ENCODE measurements at regions not wholly inside any gene's neighbourhood (a gene's known extent, or its start where the extent isn't known, plus 50 kb on each side); places are given as distances from the start of the nearest gene placed in this dataset.

DNA sequence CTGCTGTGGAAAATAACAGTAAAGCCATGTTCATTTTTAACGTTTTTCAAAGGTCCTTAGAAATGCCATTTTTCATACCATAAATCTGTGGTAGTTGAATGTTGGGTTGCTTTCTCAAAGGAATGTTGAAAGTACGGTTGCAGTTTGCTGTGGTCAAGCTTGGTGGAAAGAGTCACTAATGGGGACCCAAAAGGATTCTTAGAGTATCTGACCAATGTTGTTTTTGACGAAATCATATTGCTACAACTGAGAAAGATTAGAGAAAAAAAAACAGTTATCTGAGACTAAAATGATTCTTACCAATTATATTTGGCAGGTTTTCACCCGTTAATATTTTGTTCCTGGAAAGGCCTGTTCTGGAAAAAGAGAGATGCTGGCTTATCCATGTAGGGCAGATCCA, 439.5 kb upstream of the ETAA1 start:
- Histone ChIP-seq H3K9me3 (ENCODE audit: control insufficient read depth, insufficient read depth, low read length) (no peaks in the 10 kb centered on the region), H3K4me3 (ENCODE audit: low read length) (no peak overlapping the region), H3K36me3 (ENCODE audit: control insufficient read depth, insufficient read depth, low read length) (no peaks in the 10 kb centered on the region), H3K4me1 (ENCODE audit: control insufficient read depth, insufficient read depth, low read length) (no peaks in the 10 kb centered on the region), H3K27ac (ENCODE audit: low read length) (no peak overlapping the region), H3K27me3 (ENCODE audit: control insufficient read depth, insufficient read depth, low read length) (no peaks in the 10 kb centered on the region)
- WGBS (ENCODE audit: insufficient coverage), result 82% methylated on average over 2 of the region's 4 CpGs
- intact Hi-C loops (cut with micrococcal nuclease), result no loop called here
- no peaks in the 10 kb centered on the region for H3K36me3 Mint-ChIP-seq
- TF ChIP-seq, protein P1, sequence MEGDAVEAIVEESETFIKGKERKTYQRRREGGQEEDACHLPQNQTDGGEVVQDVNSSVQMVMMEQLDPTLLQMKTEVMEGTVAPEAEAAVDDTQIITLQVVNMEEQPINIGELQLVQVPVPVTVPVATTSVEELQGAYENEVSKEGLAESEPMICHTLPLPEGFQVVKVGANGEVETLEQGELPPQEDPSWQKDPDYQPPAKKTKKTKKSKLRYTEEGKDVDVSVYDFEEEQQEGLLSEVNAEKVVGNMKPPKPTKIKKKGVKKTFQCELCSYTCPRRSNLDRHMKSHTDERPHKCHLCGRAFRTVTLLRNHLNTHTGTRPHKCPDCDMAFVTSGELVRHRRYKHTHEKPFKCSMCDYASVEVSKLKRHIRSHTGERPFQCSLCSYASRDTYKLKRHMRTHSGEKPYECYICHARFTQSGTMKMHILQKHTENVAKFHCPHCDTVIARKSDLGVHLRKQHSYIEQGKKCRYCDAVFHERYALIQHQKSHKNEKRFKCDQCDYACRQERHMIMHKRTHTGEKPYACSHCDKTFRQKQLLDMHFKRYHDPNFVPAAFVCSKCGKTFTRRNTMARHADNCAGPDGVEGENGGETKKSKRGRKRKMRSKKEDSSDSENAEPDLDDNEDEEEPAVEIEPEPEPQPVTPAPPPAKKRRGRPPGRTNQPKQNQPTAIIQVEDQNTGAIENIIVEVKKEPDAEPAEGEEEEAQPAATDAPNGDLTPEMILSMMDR (IDR thresholded peaks at IDR 0.05), result no peak
- no peak for ATAC-seq
- no peaks in the 10 kb centered on the region for H3K9me3 Mint-ChIP-seq
- H3K4me1 Mint-ChIP-seq, result no peaks in the 10 kb centered on the region
- no peak overlapping the region for H3K4me3 Mint-ChIP-seq
- no peak for DNase-seq
- no peak overlapping the region for H3K27ac Mint-ChIP-seq
- H3K27me3 Mint-ChIP-seq (ENCODE audit: low read depth in 2 of 2), result no peaks in the 10 kb centered on the region

GRCh38 chr2:66960161-66960560, 437.0 kb upstream of the ETAA1 start:
- Mint-ChIP-seq H3K9me3 (no peaks in the 10 kb centered on the region), H3K27me3 (ENCODE audit: low read depth in 2 of 2) (no peaks in the 10 kb centered on the region), H3K4me3 (no peak overlapping the region), H3K27ac (no peak overlapping the region), H3K36me3 (no peaks in the 10 kb centered on the region), H3K4me1 (no peaks in the 10 kb centered on the region)
- TF ChIP-seq, protein P1 (IDR thresholded peaks at IDR 0.05), result no peak
- Histone ChIP-seq H3K27ac (ENCODE audit: low read length) (no peak overlapping the region), H3K4me1 (ENCODE audit: control insufficient read depth, insufficient read depth, low read length) (no peaks in the 10 kb centered on the region), H3K9me3 (ENCODE audit: control insufficient read depth, insufficient read depth, low read length) (no peaks in the 10 kb centered on the region), H3K36me3 (ENCODE audit: control insufficient read depth, insufficient read depth, low read length) (no peaks in the 10 kb centered on the region), H3K27me3 (ENCODE audit: control insufficient read depth, insufficient read depth, low read length) (no peaks in the 10 kb centered on the region), H3K4me3 (ENCODE audit: low read length) (no peak overlapping the region)
- 81% methylated on average over 6 of the region's 7 CpGs for WGBS (ENCODE audit: insufficient coverage)
- DNase-seq, result no peak
- ATAC-seq, result no peak
- intact Hi-C loops (cut with micrococcal nuclease), result no loop called here

DNA sequence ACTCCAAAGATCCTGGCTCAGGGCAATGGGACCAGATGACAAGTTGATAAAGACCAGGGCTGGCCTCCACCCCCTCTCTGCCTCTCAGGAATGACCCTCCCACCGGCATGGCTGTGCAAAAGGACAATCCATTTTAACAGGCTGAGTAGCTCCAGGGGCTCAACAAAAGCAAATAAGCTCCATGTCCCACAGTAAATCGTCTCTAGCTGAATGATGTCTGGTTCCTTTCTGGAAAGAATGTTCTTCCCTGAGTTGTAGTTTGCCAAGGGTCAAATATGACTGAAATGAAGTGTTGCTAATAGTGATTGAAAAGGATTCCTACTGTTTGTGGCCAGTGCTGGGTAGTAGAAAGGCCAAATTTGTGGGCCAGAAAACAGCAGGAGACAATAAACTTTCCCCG, 434.4 kb upstream of the ETAA1 start:
- H3K27ac Mint-ChIP-seq, result no peak overlapping the region
- DNase-seq (no peak), ATAC-seq (no peak)
- Histone ChIP-seq H3K4me3 (ENCODE audit: low read length) (no peak overlapping the region), H3K27ac (ENCODE audit: low read length) (no peak overlapping the region), H3K9me3 (ENCODE audit: control insufficient read depth, insufficient read depth, low read length) (no peaks in the 10 kb centered on the region), H3K36me3 (ENCODE audit: control insufficient read depth, insufficient read depth, low read length) (no peaks in the 10 kb centered on the region), H3K27me3 (ENCODE audit: control insufficient read depth, insufficient read depth, low read length) (no peaks in the 10 kb centered on the region), H3K4me1 (ENCODE audit: control insufficient read depth, insufficient read depth, low read length) (no peaks in the 10 kb centered on the region)
- TF ChIP-seq, protein P1 (IDR thresholded peaks at IDR 0.05), result no peak
- no peaks in the 10 kb centered on the region for H3K4me1 Mint-ChIP-seq
- H3K27me3 Mint-ChIP-seq (ENCODE audit: low read depth in 2 of 2), result no peaks in the 10 kb centered on the region
- H3K4me3 Mint-ChIP-seq, result no peak overlapping the region
- no peaks in the 10 kb centered on the region for H3K36me3 Mint-ChIP-seq
- intact Hi-C loops (cut with micrococcal nuclease), result no loop called here
- 64% methylated on average over 2 of the region's 3 CpGs for WGBS (ENCODE audit: insufficient coverage)
- H3K9me3 Mint-ChIP-seq, result no peaks in the 10 kb centered on the region

DNA sequence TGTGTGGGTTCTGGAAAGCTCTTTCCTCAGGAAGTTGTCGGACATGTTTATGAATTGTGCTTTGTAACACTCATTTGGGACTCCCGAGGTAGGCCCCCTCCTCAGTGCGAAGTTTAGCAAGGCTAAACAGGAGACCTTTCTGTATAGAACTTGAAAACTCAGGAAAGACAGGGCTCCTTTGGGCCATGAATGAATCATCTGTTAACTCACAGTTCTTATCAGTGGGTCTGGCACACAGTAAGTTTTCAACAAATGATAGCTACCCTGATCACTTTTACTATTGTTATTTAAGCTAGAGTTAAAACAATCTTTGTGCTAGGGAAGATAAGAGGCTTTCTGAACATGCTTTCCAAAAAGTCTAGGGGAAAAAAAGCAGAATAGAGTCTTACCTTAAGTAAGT, 430.5 kb upstream of the ETAA1 start:
- no peak overlapping the region for H3K27ac Mint-ChIP-seq
- no peaks in the 10 kb centered on the region for H3K36me3 Mint-ChIP-seq
- no peak overlapping the region for H3K4me3 ChIP-seq (ENCODE audit: low read length)
- TF ChIP-seq, protein P1 (IDR thresholded peaks at IDR 0.05), result no peak
- H3K36me3 ChIP-seq (ENCODE audit: control insufficient read depth, insufficient read depth, low read length), result no peaks in the 10 kb centered on the region
- 85% methylated on average over 3 of the region's 3 CpGs for WGBS (ENCODE audit: insufficient coverage)
- intact Hi-C loops (cut with micrococcal nuclease), result no loop called here
- H3K9me3 Mint-ChIP-seq, result no peaks in the 10 kb centered on the region
- H3K27me3 Mint-ChIP-seq (ENCODE audit: low read depth in 2 of 2), result no peaks in the 10 kb centered on the region
- no peaks in the 10 kb centered on the region for H3K4me1 ChIP-seq (ENCODE audit: control insufficient read depth, insufficient read depth, low read length)
- no peaks in the 10 kb centered on the region for H3K27me3 ChIP-seq (ENCODE audit: control insufficient read depth, insufficient read depth, low read length)
- no peaks in the 10 kb centered on the region for H3K9me3 ChIP-seq (ENCODE audit: control insufficient read depth, insufficient read depth, low read length)
- DNase-seq, result no peak
- no peak overlapping the region for H3K4me3 Mint-ChIP-seq
- H3K27ac ChIP-seq (ENCODE audit: low read length), result no peak overlapping the region
- no peaks in the 10 kb centered on the region for H3K4me1 Mint-ChIP-seq
- no peak for ATAC-seq

All from natural killer cell (primary cell).